Keratinocyte (primary cell): ENCODE measurements at regions not wholly inside any gene's neighbourhood (a gene's known extent, or its start where the extent isn't known, plus 50 kb on each side); places are given as distances from the start of the nearest gene placed in this dataset.

Source experiments
- DNase-seq: peaks from one replicate; pipeline ENCODE4 v3.0.0-alpha.2; 2011; ENCODE audit warnings: low read depth, missing footprints, low spot score
- FAIRE-seq: peaks from 2 replicates; lab custom pipeline; 2011; peaks lifted over from hg19 to GRCh38; lab: Jason Lieb, UNC
- H2AFZ ChIP-seq: 2 replicates; pipeline ENCODE4 v1.6.0; 2012; ENCODE audit warnings: low read length, control low read depth, inconsistent platforms; ENCODE audit not compliant: control insufficient read depth
- H3K27ac ChIP-seq: 2 replicates; pipeline ENCODE4 v1.5.1; 2011; ENCODE audit warnings: low read length; ENCODE audit not compliant: control insufficient read depth, insufficient read depth
- H3K27me3 ChIP-seq: 3 replicates; pipeline ENCODE4 v1.6.0; 2011; ENCODE audit warnings: low read length; ENCODE audit not compliant: control insufficient read depth, insufficient read depth; ENCODE audit errors: extremely low read depth
- H3K36me3 ChIP-seq, 2 experiments: 2 replicates in 1 of 2; 3 replicates in 1 of 2; pipeline ENCODE4 v1.5.1; 2011; ENCODE audit warnings: low read length in 2 of 2, mild to moderate bottlenecking in 1 of 2; ENCODE audit not compliant: control insufficient read depth in 2 of 2, insufficient read depth in 2 of 2; ENCODE audit errors: extremely low read depth in 1 of 2
- H3K4me1 ChIP-seq: 3 replicates; pipeline ENCODE4 v1.5.1; 2011; ENCODE audit warnings: low read length; ENCODE audit not compliant: control insufficient read depth, insufficient read depth; ENCODE audit errors: extremely low read depth
- H3K4me2 ChIP-seq: 3 replicates; pipeline ENCODE4 v1.6.0; 2011; ENCODE audit warnings: low read depth, low read length; ENCODE audit not compliant: control insufficient read depth, insufficient read depth; ENCODE audit errors: extremely low read depth
- H3K4me3 ChIP-seq, 3 experiments: fragments of 200-600 bp in 1 of 3; sonication (generic) in 1 of 3; 2 replicates in 2 of 3; 3 replicates in 1 of 3; pipeline ENCODE4 v1.5.1; 2011 to 2016; ENCODE audit warnings: low read length in 3 of 3, mild to moderate bottlenecking in 3 of 3, control low read depth in 2 of 3, inconsistent platforms in 1 of 3, low read depth in 1 of 3, mixed read lengths in 1 of 3, mixed run types in 1 of 3, moderate library complexity in 1 of 3; ENCODE audit not compliant: control insufficient read depth in 2 of 3, insufficient read depth in 2 of 3; ENCODE audit errors: extremely low read depth in 1 of 3
- H3K79me2 ChIP-seq: 2 replicates; pipeline ENCODE4 v1.6.0; 2012; ENCODE audit warnings: low read length; ENCODE audit not compliant: control insufficient read depth, insufficient read depth
- H3K9ac ChIP-seq: 3 replicates; pipeline ENCODE4 v1.6.0; 2011; ENCODE audit warnings: low read length; ENCODE audit not compliant: control insufficient read depth, insufficient read depth; ENCODE audit errors: extremely low read depth
- H3K9me1 ChIP-seq: 3 replicates; pipeline ENCODE4 v1.6.0; 2011; ENCODE audit warnings: low read length; ENCODE audit not compliant: control insufficient read depth, insufficient read depth; ENCODE audit errors: extremely low read depth
- H3K9me3 ChIP-seq: 2 replicates; pipeline ENCODE4 v1.5.1; 2012; ENCODE audit warnings: low read depth, low read length; ENCODE audit not compliant: control insufficient read depth
- H4K20me1 ChIP-seq: 3 replicates; pipeline ENCODE4 v1.6.0; 2011; ENCODE audit warnings: low read length; ENCODE audit not compliant: control insufficient read depth, insufficient read depth; ENCODE audit errors: extremely low read depth
- EZH2 ChIP-seq: IDR thresholded peaks from one replicate; pipeline ENCODE4 v1.6.1; 2012; ENCODE audit warnings: inconsistent platforms, mild to moderate bottlenecking, low read length, moderate library complexity
- dilution Hi-C: fragments of 300-500 bp; cut with MboI; formaldehyde crosslinking; loops from one replicate; pipeline ENCODE4 v1.7.0; 2020; ENCODE audit warnings: low sequenced_read_pairs; ENCODE audit not compliant: extremely low pct_ligation_motif_present
- TF ChIP-seq, protein P1 (sequence below), 3 experiments: IDR thresholded peaks in 1 of 3; conservative IDR thresholded peaks in 1 of 3; optimal IDR thresholded peaks in 1 of 3; 2 replicates in 2 of 3; 3 replicates in 1 of 3; pipeline versions ENCODE3 to v1.5.1; 2011; ENCODE audit warnings: low read length in 3 of 3, mild to moderate bottlenecking in 3 of 3, moderate library complexity in 2 of 3, control low read depth in 1 of 3, inconsistent platforms in 1 of 3; ENCODE audit not compliant: insufficient read depth in 2 of 3; ENCODE audit errors: extremely low read depth in 1 of 3

DNA sequence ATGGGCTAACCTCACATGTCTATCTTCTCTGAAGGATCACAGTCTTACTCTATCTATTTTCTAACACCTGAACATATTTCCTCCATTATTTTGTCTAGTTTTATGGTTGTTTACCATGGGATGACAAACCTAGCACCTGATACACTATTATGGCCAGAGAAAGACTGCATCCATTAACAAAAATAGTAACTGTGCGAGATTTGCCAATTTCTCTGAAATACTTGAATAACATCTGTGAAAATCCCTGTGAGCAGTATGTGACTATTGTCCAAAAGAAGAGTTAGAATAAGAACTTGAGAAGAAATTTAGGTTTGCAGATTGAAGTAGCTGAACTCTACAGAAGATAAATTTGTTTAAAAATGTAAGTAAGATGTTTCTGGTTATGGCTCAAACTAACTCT lies 142.0 kb upstream of the CDH11 start:
- Histone ChIP-seq H4K20me1 (no peaks in the 10 kb centered on the region), H2AFZ (no peak overlapping the region), H3K79me2 (no peaks in the 10 kb centered on the region), H3K4me1 (no peaks in the 10 kb centered on the region), H3K27me3 (no peaks in the 10 kb centered on the region), H3K9ac (no peak overlapping the region), H3K27ac (no peak overlapping the region), H3K4me2 (no peak overlapping the region), H3K36me3 (no peaks in the 10 kb centered on the region), H3K9me1 (no peaks in the 10 kb centered on the region), H3K9me3 (no peaks in the 10 kb centered on the region), H3K4me3 (no peak overlapping the region)
- FAIRE-seq (no peak), DNase-seq (no peak)
- TF ChIP-seq, protein P1, sequence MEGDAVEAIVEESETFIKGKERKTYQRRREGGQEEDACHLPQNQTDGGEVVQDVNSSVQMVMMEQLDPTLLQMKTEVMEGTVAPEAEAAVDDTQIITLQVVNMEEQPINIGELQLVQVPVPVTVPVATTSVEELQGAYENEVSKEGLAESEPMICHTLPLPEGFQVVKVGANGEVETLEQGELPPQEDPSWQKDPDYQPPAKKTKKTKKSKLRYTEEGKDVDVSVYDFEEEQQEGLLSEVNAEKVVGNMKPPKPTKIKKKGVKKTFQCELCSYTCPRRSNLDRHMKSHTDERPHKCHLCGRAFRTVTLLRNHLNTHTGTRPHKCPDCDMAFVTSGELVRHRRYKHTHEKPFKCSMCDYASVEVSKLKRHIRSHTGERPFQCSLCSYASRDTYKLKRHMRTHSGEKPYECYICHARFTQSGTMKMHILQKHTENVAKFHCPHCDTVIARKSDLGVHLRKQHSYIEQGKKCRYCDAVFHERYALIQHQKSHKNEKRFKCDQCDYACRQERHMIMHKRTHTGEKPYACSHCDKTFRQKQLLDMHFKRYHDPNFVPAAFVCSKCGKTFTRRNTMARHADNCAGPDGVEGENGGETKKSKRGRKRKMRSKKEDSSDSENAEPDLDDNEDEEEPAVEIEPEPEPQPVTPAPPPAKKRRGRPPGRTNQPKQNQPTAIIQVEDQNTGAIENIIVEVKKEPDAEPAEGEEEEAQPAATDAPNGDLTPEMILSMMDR (optimal IDR thresholded peaks at IDR 0.05 in 1 of 3, IDR thresholded peaks at IDR 0.05 in 1 of 3, conservative IDR thresholded peaks at IDR 0.05 in 1 of 3; ENCODE audit: extremely low read depth in 1 of 3, insufficient read depth in 2 of 3, low read length in 3 of 3): no peak
- no peak for TF ChIP-seq EZH2
- dilution Hi-C loops: no loop called here

DNA sequence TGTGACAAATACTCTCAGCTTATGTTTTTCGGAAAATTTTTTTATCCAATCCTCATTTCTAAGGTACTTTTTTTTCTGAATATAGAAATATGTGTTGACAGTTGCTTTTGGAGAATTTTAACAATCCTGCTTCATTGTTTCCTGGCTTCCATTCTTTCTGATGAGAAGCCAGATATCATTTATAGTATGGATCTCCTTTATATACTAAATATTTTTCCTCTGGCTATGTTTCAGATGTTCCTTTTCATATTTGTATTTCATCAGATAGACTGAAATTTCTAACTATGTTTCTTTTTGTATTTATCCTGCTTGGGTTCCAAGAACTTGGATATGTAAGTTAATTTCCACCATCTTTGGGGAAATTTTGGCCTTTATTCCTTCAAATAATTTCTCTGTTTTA lies 138.9 kb upstream of the CDH11 start:
- TF ChIP-seq, protein P1 (optimal IDR thresholded peaks at IDR 0.05 in 1 of 3, IDR thresholded peaks at IDR 0.05 in 1 of 3, conservative IDR thresholded peaks at IDR 0.05 in 1 of 3; ENCODE audit: extremely low read depth in 1 of 3, insufficient read depth in 2 of 3, low read length in 3 of 3): no peak
- no peak for TF ChIP-seq EZH2
- DNase-seq: no peak
- Histone ChIP-seq H3K4me2 (no peak overlapping the region), H2AFZ (no peak overlapping the region), H3K4me3 (no peak overlapping the region), H3K4me1 (no peaks in the 10 kb centered on the region), H3K9me1 (no peaks in the 10 kb centered on the region), H3K27me3 (no peaks in the 10 kb centered on the region), H3K27ac (no peak overlapping the region), H3K9ac (no peak overlapping the region), H3K36me3 (no peaks in the 10 kb centered on the region), H3K79me2 (no peaks in the 10 kb centered on the region), H3K9me3 (no peaks in the 10 kb centered on the region), H4K20me1 (no peaks in the 10 kb centered on the region)
- no peak for FAIRE-seq
- dilution Hi-C loops: no loop called here
